Glutamatergic neuron (in vitro differentiated cells): ENCODE measurements at regions not wholly inside any gene's neighbourhood (a gene's known extent, or its start where the extent isn't known, plus 50 kb on each side); places are given as distances from the start of the nearest gene placed in this dataset.
"Not testable (repeated sequence)": the region's sequence is repeated elsewhere in the genome, so short reads cannot be mapped to it uniquely, and the experiment has no call there.

Source experiments
- DNase-seq: peaks from one replicate; pipeline ENCODE4 v3.0.0; 2022
- H3K27ac Mint-ChIP-seq: one replicate; pipeline ENCODE4 v1.8.0; 2020; ENCODE audit warnings: mild to moderate bottlenecking, mixed read lengths, inconsistent platforms; ENCODE audit not compliant: unreplicated experiment
- H3K27me3 Mint-ChIP-seq: one replicate; pipeline ENCODE4 v1.8.0; 2020; ENCODE audit warnings: mild to moderate bottlenecking, moderate library complexity, mixed read lengths, inconsistent platforms; ENCODE audit not compliant: unreplicated experiment
- H3K36me3 Mint-ChIP-seq: one replicate; pipeline ENCODE4 v1.8.0; 2020; ENCODE audit warnings: mild to moderate bottlenecking, mixed read lengths, inconsistent platforms; ENCODE audit not compliant: unreplicated experiment
- H3K4me1 Mint-ChIP-seq: one replicate; pipeline ENCODE4 v1.8.0; 2020; ENCODE audit warnings: mild to moderate bottlenecking, low read depth, mixed read lengths, inconsistent platforms; ENCODE audit not compliant: unreplicated experiment
- H3K4me3 Mint-ChIP-seq: one replicate; pipeline ENCODE4 v1.8.0; 2020; ENCODE audit warnings: mild to moderate bottlenecking, mixed read lengths, inconsistent platforms; ENCODE audit not compliant: unreplicated experiment
- H3K9me3 Mint-ChIP-seq: one replicate; pipeline ENCODE4 v1.8.0; 2020; ENCODE audit warnings: mild to moderate bottlenecking, moderate library complexity, mixed read lengths, inconsistent platforms; ENCODE audit not compliant: unreplicated experiment
- TF ChIP-seq, protein P1 (sequence below): fragments of 200-600 bp; sonication (generic); IDR thresholded peaks from one replicate; pipeline ENCODE4 v1.5.0; 2021; ENCODE audit not compliant: partially characterized antibody, unreplicated experiment

DNA sequence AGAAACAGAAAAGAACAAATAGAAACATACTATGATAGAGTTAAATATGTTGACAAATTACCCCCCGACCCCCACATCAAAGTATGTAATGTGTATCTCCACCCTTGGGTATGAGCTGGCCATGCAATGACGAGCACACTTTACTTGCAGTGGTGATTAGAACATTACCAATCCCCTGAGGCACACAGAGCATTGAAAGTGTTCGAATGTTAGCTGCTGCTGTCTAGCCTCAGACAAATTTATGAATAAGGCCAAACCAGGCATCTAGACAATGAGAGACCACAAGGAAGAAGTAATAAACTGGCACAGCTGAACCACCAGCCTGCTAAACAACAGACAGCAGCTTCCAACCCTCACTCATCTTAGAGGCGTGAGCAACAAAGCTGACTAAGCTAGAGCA lies 380.5 kb downstream of the DSEL start:
- Mint-ChIP-seq H3K36me3 (no peaks in the 10 kb centered on the region), H3K27ac (peak overlapping the region; percentile 82), H3K27me3 (no peaks in the 10 kb centered on the region), H3K4me3 (peak overlapping the region; percentile 62), H3K4me1 (peaks cover 23% of the 10 kb centered on the region), H3K9me3 (peaks cover 2% of the 10 kb centered on the region)
- TF ChIP-seq, protein P1, sequence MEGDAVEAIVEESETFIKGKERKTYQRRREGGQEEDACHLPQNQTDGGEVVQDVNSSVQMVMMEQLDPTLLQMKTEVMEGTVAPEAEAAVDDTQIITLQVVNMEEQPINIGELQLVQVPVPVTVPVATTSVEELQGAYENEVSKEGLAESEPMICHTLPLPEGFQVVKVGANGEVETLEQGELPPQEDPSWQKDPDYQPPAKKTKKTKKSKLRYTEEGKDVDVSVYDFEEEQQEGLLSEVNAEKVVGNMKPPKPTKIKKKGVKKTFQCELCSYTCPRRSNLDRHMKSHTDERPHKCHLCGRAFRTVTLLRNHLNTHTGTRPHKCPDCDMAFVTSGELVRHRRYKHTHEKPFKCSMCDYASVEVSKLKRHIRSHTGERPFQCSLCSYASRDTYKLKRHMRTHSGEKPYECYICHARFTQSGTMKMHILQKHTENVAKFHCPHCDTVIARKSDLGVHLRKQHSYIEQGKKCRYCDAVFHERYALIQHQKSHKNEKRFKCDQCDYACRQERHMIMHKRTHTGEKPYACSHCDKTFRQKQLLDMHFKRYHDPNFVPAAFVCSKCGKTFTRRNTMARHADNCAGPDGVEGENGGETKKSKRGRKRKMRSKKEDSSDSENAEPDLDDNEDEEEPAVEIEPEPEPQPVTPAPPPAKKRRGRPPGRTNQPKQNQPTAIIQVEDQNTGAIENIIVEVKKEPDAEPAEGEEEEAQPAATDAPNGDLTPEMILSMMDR, result no peak
- no peak for DNase-seq

DNA sequence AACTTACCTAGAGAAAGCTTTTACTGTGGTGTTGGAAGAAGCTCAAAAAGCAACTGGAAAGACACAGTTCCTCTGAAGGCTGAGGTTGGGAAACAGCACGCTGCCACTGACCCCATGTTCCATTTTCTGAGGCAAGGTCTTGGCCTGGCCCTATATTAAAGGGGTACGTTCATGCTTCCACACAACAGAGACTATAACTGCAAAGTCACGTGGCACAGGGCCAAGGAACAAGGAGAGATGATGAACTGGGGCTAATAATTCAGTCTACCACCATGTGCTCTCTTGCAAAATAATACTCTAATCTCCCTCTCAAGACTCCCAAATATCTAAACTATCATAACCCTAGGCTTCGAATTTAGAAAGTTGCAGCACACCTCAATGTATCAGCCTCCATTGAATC lies 381.6 kb downstream of the DSEL start:
- Mint-ChIP-seq H3K27me3 (no peaks in the 10 kb centered on the region), H3K27ac (no peak overlapping the region), H3K36me3 (no peaks in the 10 kb centered on the region), H3K4me1 (peaks cover 23% of the 10 kb centered on the region), H3K4me3 (no peak overlapping the region), H3K9me3 (peaks cover 2% of the 10 kb centered on the region)
- no peak for DNase-seq
- TF ChIP-seq, protein P1, result no peak

DNA sequence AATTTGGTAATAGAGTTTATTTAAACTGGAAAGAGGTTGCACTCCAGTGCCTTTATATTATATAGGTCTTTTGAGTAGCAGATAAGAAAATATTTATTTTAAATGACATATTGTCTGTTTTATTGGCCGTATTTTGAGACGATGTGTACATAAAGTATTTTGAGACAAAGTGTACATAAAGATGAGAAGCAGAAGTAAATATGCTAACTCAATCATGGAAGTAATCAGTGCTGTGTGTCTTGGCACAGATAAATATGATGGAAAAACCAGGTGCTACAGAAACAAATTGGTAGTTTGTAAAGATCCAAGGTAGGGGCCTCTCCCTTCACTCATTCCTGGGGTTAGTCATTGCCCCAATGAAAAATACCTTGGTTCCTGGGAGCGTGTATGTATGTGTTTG lies 382.9 kb downstream of the DSEL start:
- TF ChIP-seq, protein P1, result no peak
- Mint-ChIP-seq H3K27me3 (no peaks in the 10 kb centered on the region), H3K4me1 (peaks cover 23% of the 10 kb centered on the region), H3K27ac (peak overlapping the region; percentile 26), H3K9me3 (peaks cover 2% of the 10 kb centered on the region), H3K36me3 (no peaks in the 10 kb centered on the region), H3K4me3 (no peak overlapping the region)
- DNase-seq, result no peak

DNA sequence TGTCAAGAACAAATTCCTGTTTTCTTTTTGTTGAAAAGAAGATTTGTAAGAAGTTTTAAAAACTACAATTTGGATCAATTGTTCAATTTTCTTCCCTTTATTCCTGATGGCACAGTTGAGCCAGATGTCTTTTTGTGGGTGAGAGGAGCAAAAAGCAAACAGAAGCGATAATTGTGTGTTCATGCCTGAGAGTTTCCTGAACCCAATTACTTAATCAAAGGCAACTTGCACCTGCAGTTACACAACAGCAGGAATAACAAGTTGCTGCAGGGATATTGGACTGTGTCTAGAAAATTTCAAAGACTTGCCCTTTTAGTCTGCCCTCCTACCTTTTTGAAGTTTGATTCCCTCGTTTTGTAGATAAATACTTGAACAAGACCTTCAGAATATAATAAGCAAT lies 383.6 kb downstream of the DSEL start:
- H3K27ac Mint-ChIP-seq, result no peak overlapping the region
- H3K4me1 Mint-ChIP-seq, result peaks cover 23% of the 10 kb centered on the region
- no peak for DNase-seq
- H3K9me3 Mint-ChIP-seq, result peaks cover 2% of the 10 kb centered on the region
- TF ChIP-seq, protein P1, result no peak
- H3K27me3 Mint-ChIP-seq, result no peaks in the 10 kb centered on the region
- H3K36me3 Mint-ChIP-seq, result peaks cover 7% of the 10 kb centered on the region
- H3K4me3 Mint-ChIP-seq, result no peak overlapping the region

DNA sequence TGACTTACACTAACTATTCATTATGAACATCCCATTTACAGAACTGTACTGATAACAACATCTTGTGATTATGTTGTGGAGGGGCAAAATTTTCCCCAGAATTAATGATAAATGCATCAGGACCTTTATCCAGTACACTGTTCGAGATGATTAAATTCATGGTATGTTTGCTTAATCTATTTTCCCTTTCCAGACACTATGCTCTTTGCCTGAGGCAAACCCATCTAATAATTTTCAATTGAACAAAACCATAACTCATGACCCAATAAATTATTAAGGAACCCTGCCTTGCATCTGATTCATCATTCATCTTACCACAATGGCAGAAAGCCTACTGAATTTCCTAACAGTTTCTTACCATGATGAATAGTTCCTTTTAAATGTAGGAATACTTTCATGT lies 385.0 kb downstream of the DSEL start:
- TF ChIP-seq, protein P1, result no peak
- no peak for DNase-seq
- Mint-ChIP-seq H3K4me3 (no peak overlapping the region), H3K4me1 (peaks cover 23% of the 10 kb centered on the region), H3K27me3 (no peaks in the 10 kb centered on the region), H3K27ac (no peak overlapping the region), H3K9me3 (peaks cover 2% of the 10 kb centered on the region), H3K36me3 (peaks cover 8% of the 10 kb centered on the region)

DNA sequence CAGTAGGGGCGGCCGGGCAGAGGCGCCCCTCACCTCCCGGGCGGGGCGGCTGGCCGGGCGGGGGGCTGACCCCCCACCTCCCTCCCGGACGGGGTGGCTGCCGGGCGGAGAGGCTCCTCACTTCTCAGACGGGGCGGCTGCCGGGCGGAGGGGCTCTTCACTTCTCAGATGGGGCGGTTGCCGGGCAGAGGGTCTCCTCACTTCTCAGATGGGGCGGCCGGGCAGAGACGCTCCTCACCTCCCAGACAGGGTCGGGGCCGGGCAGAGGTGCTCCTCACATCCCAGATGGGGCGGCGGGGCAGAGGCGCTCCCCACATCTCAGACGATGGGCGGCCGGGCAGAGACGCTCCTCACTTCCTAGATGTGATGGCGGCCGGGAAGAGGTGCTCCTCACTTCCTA lies 389.8 kb downstream of the DSEL start:
- H3K27me3 Mint-ChIP-seq, DNase-seq, H3K9me3 Mint-ChIP-seq, H3K4me3 Mint-ChIP-seq, H3K4me1 Mint-ChIP-seq, H3K27ac Mint-ChIP-seq: not testable (repeated sequence)
- peaks cover 13% of the 10 kb centered on the region for H3K36me3 Mint-ChIP-seq
